HepG2 (cell line): ENCODE measurements at regions not wholly inside any gene's neighbourhood (a gene's known extent, or its start where the extent isn't known, plus 50 kb on each side); places are given as distances from the start of the nearest gene placed in this dataset.

Source experiments
- ATAC-seq: fragments of 200-7000 bp; cut with Tn5 transposase; 3 replicates; pipeline ENCODE4 v1.9.1; 2020; ENCODE audit warnings: mild to moderate bottlenecking, moderate library complexity
- BruUV-seq: library from RNA; stranded (reverse); fragments of 400-500 nt; replicated peaks from 2 replicates; lab custom pipeline; 2021; lab: Mats Ljungman, UMichigan
- CTCF ChIA-PET: fragments of 300-600 bp; formaldehyde crosslinking; extraction: SDS; loops from one replicate; lab custom pipeline; 2021; ENCODE audit warnings: low total read pairs, inconsistent platforms, low intra/inter-chr PET ratio; lab: Yijun Ruan, JAX
- POLR2A ChIA-PET: fragments of 350-600 bp; sonication (Branson Sonifier 250); formaldehyde crosslinking; loops from one replicate; lab custom pipeline; 2020; ENCODE audit warnings: antibody characterized with exemption, inconsistent platforms; lab: Yijun Ruan, JAX
- DNase-seq: peaks from one replicate; pipeline ENCODE4 v3.0.0-alpha.2; 2015; ENCODE audit warnings: low spot score
- FAIRE-seq: peaks from 3 replicates; lab custom pipeline; 2011; peaks lifted over from hg19 to GRCh38; lab: Jason Lieb, UNC
- H2AFZ ChIP-seq: one replicate; pipeline ENCODE4 v1.6.1; 2011; ENCODE audit warnings: low read length, inconsistent platforms
- H3K27ac ChIP-seq: fragments of 300-600 bp; 3 replicates; pipeline ENCODE4 v1.8.0; 2011; ENCODE audit warnings: mixed run types, mild to moderate bottlenecking, mixed read lengths, low read length, inconsistent platforms; ENCODE audit not compliant: insufficient read depth; ENCODE audit errors: extremely low read length
- H3K27me3 ChIP-seq, 2 experiments: fragments of 200-600 bp in 1 of 2; 2 replicates in 1 of 2; 3 replicates in 1 of 2; pipeline versions ENCODE4 v1.6.0 to v1.8.0; 2011; ENCODE audit warnings: low read length in 2 of 2, mild to moderate bottlenecking in 2 of 2, moderate library complexity in 2 of 2, inconsistent platforms in 1 of 2; ENCODE audit not compliant: insufficient read depth in 2 of 2, control insufficient read depth in 1 of 2
- H3K36me3 ChIP-seq, 2 experiments: fragments of 200-600 bp in 1 of 2; replicated peaks in 1 of 2; 2 replicates in 1 of 2; 3 replicates in 1 of 2; pipeline versions ENCODE4 v1.5.1 to v1.8.0; 2011; ENCODE audit warnings: low read length in 2 of 2, inconsistent platforms in 1 of 2; ENCODE audit not compliant: insufficient read depth in 2 of 2, control insufficient read depth in 1 of 2
- H3K4me1 ChIP-seq: 2 replicates; pipeline ENCODE4 v1.5.1; 2012; ENCODE audit warnings: low read length, inconsistent platforms; ENCODE audit not compliant: insufficient read depth
- H3K4me2 ChIP-seq: 2 replicates; pipeline ENCODE4 v1.6.0; 2011; ENCODE audit warnings: low read depth, low read length, inconsistent platforms
- H3K4me3 ChIP-seq, 3 experiments: fragments of 200-600 bp in 1 of 3; sonication (generic), shearing (Covaris generic) in 1 of 3; replicated peaks in 1 of 3; 2 replicates each; pipeline ENCODE4 v1.5.1; 2011 to 2016; ENCODE audit warnings: low read length in 3 of 3, inconsistent platforms in 2 of 3, low read depth in 2 of 3, mild to moderate bottlenecking in 2 of 3, control low read depth in 1 of 3, mixed read lengths in 1 of 3; ENCODE audit not compliant: insufficient read depth in 1 of 3
- H3K79me2 ChIP-seq: one replicate; pipeline ENCODE4 v1.6.1; 2011; ENCODE audit warnings: low read length, inconsistent platforms; ENCODE audit not compliant: insufficient read depth
- H3K9ac ChIP-seq: 2 replicates; pipeline ENCODE4 v1.6.0; 2011; ENCODE audit warnings: mild to moderate bottlenecking, low read depth, low read length, inconsistent platforms; ENCODE audit not compliant: insufficient read depth
- H3K9me3 ChIP-seq: 2 replicates; pipeline ENCODE4 v1.5.1; 2012; ENCODE audit warnings: mild to moderate bottlenecking, low read length
- H4K20me1 ChIP-seq: 2 replicates; pipeline ENCODE4 v1.6.0; 2011; ENCODE audit warnings: inconsistent platforms, mild to moderate bottlenecking, low read length, moderate library complexity; ENCODE audit not compliant: insufficient read depth
- BATF2 ChIP-seq: sonication (generic); formaldehyde crosslinking; IDR thresholded peaks from 2 replicates; pipeline ENCODE4 v1.8.0; 2022; ENCODE audit warnings: mild to moderate bottlenecking, missing genetic modification reagents, moderate library complexity
- KLF12 ChIP-seq: sonication (generic); formaldehyde crosslinking; IDR thresholded peaks from 2 replicates; pipeline ENCODE4 v1.4.0; 2020; ENCODE audit warnings: missing genetic modification reagents, borderline replicate concordance
- SMYD3 ChIP-seq: sonication (generic); formaldehyde crosslinking; IDR thresholded peaks from 2 replicates; pipeline ENCODE4 v1.8.1; 2023; ENCODE audit warnings: mild to moderate bottlenecking, missing genetic modification reagents
- TEAD3 ChIP-seq: optimal IDR thresholded peaks from 2 replicates; pipeline ENCODE3; 2016; ENCODE audit warnings: borderline replicate concordance
- ZNF605 ChIP-seq: sonication (generic); formaldehyde crosslinking; IDR thresholded peaks from 2 replicates; pipeline ENCODE4 v1.8.0; 2022; ENCODE audit warnings: mild to moderate bottlenecking, missing genetic modification reagents
- ZNF777 ChIP-seq: sonication (generic); formaldehyde crosslinking; IDR thresholded peaks from 2 replicates; pipeline ENCODE4 v1.4.0; 2020; ENCODE audit warnings: missing genetic modification reagents
- ZSCAN25 ChIP-seq: sonication (generic); formaldehyde crosslinking; IDR thresholded peaks from 2 replicates; pipeline ENCODE4 v1.8.0; 2022; ENCODE audit warnings: mild to moderate bottlenecking, missing genetic modification reagents
- ZZZ3 ChIP-seq: sonication (generic); formaldehyde crosslinking; IDR thresholded peaks from 2 replicates; pipeline ENCODE4 v1.4.0; 2020; ENCODE audit warnings: missing genetic modification reagents, mild to moderate bottlenecking, borderline replicate concordance
- WGBS: methylation state at CpG from one replicate; pipeline ENCODE4 v1.1.6; 2017; ENCODE audit warnings: low lambda C conversion rate; 5-methylcytosine and 5-hydroxymethylcytosine counted together
- in situ Hi-C: cut with HindIII; loops from 2 replicates; pipeline ENCODE4 v1.10.0; 2017; ENCODE audit warnings: low pct_unique_long_range_greater_than_20kb; ENCODE audit not compliant: extremely low pct_ligation_motif_present
- intact Hi-C: fragments of 100-400 bp; cut with micrococcal nuclease; formaldehyde crosslinking; loops from one replicate; pipeline ENCODE4 v1.10.0; 2022; ENCODE audit not compliant: unreplicated experiment

- ATAC-seq (no peak), DNase-seq (no peak), FAIRE-seq (no peak)
- Histone ChIP-seq H3K4me2 (no peak overlapping the region), H3K4me3 (no peak overlapping the region), H3K4me1 (no peaks in the 10 kb centered on the region), H3K79me2 (no peaks in the 10 kb centered on the region), H3K36me3 (no peaks in the 10 kb centered on the region), H3K9ac (no peak overlapping the region), H4K20me1 (no peaks in the 10 kb centered on the region), H3K27ac (no peak overlapping the region), H3K27me3 (no peaks in the 10 kb centered on the region), H3K9me3 (peaks cover 3% of the 10 kb centered on the region), H2AFZ (no peak overlapping the region)
- BruUV-seq: no TSS peak
- intact Hi-C loops: no loop called here
- no peak for TF ChIP-seq BATF2 (CRISPR knock-in tag)
- no peak for TF ChIP-seq ZZZ3 (CRISPR knock-in tag)
- no peak for TF ChIP-seq ZNF777 (CRISPR knock-in tag)
- no peak for TF ChIP-seq KLF12
- TF ChIP-seq SMYD3: no peak
- WGBS: 18% methylated on average over 4 of the region's 4 CpGs
- in situ Hi-C loops: no loop called here
- ChIA-PET CTCF (no interaction called here), POLR2A (no interaction called here)
Observed at GRCh38 chr9:1658661-1659362, 356.3 kb upstream of the SMARCA2 start.

- BruUV-seq: no TSS peak
- CTCF ChIA-PET: no interaction called here
Observed at GRCh38 chr9:1659363-1659690, 355.8 kb upstream of the SMARCA2 start.

More at GRCh38 chr9:1659363-1659690, 355.8 kb upstream of the SMARCA2 start:
- no peak for FAIRE-seq
- intact Hi-C loops (no loop called here), in situ Hi-C loops (no loop called here)
- no peak overlapping the region for H3K27ac ChIP-seq
- TF ChIP-seq ZSCAN25 (CRISPR knock-in tag) (no peak), TEAD3 (no peak), ZNF605 (CRISPR knock-in tag) (no peak)
- TF ChIP-seq, all 625 proteins: peak for 0
- H3K36me3 ChIP-seq: no peaks in the 10 kb centered on the region
- H3K4me3 ChIP-seq: no peak overlapping the region
- H3K9me3 ChIP-seq: peaks cover 8% of the 10 kb centered on the region
- no peaks in the 10 kb centered on the region for H3K27me3 ChIP-seq
- DNase-seq (no peak), ATAC-seq (no peak)
- H3K4me1 ChIP-seq: no peaks in the 10 kb centered on the region
- WGBS: 33% methylated on average over 3 of the region's 3 CpGs
- H3K79me2 ChIP-seq: no peaks in the 10 kb centered on the region
- H4K20me1 ChIP-seq: no peaks in the 10 kb centered on the region
- POLR2A ChIA-PET: no interaction called here
- no peak overlapping the region for H2AFZ ChIP-seq
- no peak overlapping the region for H3K4me2 ChIP-seq
- H3K9ac ChIP-seq: no peak overlapping the region
